SJSA1 (cell line): ENCODE measurements at regions not wholly inside any gene's neighbourhood (a gene's known extent, or its start where the extent isn't known, plus 50 kb on each side); places are given as distances from the start of the nearest gene placed in this dataset.
"Not testable (repeated sequence)": the region's sequence is repeated elsewhere in the genome, so short reads cannot be mapped to it uniquely, and the experiment has no call there.

Experiments
- DNase-seq, 2 experiments: peaks; one replicate each; pipeline ENCODE4 v3.0.0-alpha.2; 2015 to 2020; ENCODE audit warnings: low spot score in 2 of 2, low read depth in 1 of 2
- H3K27ac ChIP-seq: fragments of 250-450 bp; sonication (Bioruptor Pico); 2 replicates; pipeline ENCODE4 v1.5.1; 2020; ENCODE audit warnings: mild to moderate bottlenecking, moderate library complexity
- H3K27me3 ChIP-seq: fragments of 250-450 bp; sonication (Bioruptor Pico); replicated peaks from 2 replicates; pipeline ENCODE4 v1.5.1; 2020; ENCODE audit warnings: mild to moderate bottlenecking, moderate library complexity
- H3K36me3 ChIP-seq: fragments of 250-450 bp; sonication (Bioruptor Pico); 2 replicates; pipeline ENCODE4 v1.5.1; 2020; ENCODE audit warnings: mild to moderate bottlenecking
- H3K4me1 ChIP-seq: fragments of 250-450 bp; sonication (Bioruptor Pico); replicated peaks from 2 replicates; pipeline ENCODE4 v1.6.1; 2021; ENCODE audit warnings: mild to moderate bottlenecking
- H3K4me3 ChIP-seq: fragments of 250-450 bp; sonication (Bioruptor Pico); 2 replicates; pipeline ENCODE4 v1.5.1; 2020; ENCODE audit warnings: mild to moderate bottlenecking
- H3K9me3 ChIP-seq: fragments of 250-450 bp; sonication (Bioruptor Pico); replicated peaks from 2 replicates; pipeline ENCODE4 v1.5.1; 2020; ENCODE audit warnings: mild to moderate bottlenecking

DNA sequence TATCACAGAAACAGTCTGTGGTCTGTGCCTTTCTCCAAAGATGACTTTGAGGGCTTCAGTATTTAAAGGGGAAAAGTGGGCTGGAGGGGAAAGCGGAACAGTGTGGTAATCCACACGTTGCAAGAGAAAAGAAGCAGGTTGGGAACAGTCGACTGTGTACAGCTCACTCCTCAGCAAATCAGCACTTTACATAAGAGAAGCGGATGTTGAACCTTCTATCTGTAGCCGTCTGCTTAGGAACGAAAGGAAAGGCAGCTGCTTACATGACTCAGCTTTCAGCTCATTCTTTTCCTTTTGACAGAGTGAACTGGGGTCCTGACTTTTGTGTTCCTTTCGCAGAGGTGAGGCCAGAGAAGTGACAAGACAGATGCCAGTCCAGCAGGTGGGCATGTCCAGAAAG lies 4020.7 kb upstream of the TPTE start:
- H3K27ac ChIP-seq, DNase-seq, H3K27me3 ChIP-seq, H3K36me3 ChIP-seq, H3K4me1 ChIP-seq, H3K4me3 ChIP-seq, H3K9me3 ChIP-seq: not testable (repeated sequence)

DNA sequence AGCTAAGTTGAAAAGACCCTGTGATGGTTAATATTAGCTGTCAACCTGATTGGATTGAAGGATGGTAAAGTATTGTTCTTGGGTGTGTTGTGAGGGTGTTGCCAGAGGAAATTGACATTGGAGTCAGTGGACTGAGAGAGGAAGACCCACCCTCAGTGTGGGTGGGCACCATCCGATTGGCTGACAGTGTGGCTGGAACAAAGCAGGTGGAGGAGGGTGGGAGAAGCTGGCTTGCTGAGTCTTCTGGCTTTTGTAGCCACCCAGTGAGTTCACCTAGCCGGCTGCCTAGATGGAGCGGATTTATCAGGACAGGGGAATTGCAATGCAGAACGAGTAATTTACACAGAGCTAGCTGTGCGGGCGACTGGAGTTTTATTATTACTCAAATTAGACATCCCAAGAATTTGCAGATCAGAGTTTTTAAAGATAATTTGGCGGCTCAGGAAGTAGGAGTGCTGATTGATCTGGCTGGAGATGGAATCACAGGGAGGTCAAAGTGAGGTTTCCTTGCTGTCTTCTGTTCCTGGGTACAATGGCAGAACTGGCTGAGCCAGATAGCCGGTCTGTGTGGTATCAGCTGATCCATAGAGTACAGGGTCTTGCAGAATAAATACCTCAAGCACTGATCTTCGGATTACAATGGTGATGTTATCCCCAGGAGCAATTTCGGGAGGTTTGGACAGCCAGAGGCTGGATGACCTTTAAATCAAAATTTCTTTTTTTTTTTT lies 4015.1 kb upstream of the TPTE start:
- H3K36me3 ChIP-seq, H3K4me3 ChIP-seq, H3K27me3 ChIP-seq, H3K9me3 ChIP-seq, DNase-seq, H3K27ac ChIP-seq, H3K4me1 ChIP-seq: not testable (repeated sequence)

DNA sequence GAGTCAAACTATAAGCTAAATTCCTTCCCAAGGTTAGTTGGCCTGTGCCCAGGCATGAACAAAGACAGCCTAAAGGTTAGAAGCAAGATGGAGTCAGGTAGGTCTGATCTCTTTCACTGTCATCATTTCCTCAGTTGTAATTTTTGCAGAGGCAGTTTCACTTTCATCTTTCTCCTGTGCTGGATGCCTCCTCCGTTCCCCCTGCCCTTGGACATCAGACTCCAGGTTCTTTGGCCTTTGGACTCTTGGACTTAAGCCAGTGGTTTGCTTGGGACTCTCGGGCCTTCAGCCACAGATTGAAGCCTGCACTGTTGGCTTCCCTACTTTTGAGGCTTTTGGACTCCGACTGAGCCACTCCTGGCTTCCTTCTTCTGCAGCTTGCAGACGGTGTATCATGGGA lies 4013.8 kb upstream of the TPTE start:
- not testable (repeated sequence) for H3K27ac ChIP-seq, H3K27me3 ChIP-seq, H3K9me3 ChIP-seq, H3K36me3 ChIP-seq, H3K4me1 ChIP-seq, H3K4me3 ChIP-seq, DNase-seq

DNA sequence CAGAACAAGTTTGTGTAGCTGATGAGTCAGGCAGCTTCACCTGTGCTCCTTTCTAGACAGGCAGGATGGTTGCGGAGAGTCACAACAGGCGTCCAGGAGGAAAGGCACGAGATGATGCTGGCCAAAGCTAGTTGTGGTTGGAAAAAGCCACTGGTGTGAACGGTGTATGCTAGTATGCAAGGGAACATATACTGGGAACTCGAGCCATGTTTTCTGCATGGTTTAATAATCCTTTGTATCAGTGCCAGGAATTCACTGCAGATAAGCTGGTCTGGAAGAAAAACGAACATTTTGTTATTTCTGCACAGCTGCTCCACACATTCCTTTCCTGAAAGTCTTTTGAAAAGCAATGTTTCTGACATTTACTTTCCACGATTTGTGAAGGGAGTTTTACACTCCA lies 3999.6 kb upstream of the TPTE start:
- not testable (repeated sequence) for H3K4me1 ChIP-seq, H3K9me3 ChIP-seq, H3K4me3 ChIP-seq, DNase-seq, H3K36me3 ChIP-seq, H3K27ac ChIP-seq, H3K27me3 ChIP-seq

DNA sequence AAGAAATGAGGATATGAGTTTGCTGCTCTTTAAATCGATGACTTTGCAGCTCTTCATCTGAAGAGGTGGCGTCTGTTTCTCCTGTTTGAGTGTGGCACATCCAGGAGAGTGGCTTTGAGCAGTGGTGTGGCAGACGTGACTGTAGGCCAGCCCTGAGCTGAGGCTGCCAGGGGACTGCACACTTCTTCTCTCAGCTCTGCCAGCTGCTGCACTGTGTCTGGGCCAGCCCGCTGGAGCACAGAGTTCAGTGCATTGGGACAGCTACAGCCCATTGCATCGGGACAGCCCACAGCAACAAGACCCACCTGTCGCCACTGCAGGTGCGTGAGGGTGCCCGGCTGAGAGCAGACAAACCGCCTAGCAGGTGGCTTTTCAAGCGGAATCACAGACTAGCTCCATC lies 3995.2 kb upstream of the TPTE start:
- not testable (repeated sequence) for DNase-seq, H3K27me3 ChIP-seq, H3K4me1 ChIP-seq, H3K4me3 ChIP-seq, H3K9me3 ChIP-seq, H3K36me3 ChIP-seq, H3K27ac ChIP-seq

DNA sequence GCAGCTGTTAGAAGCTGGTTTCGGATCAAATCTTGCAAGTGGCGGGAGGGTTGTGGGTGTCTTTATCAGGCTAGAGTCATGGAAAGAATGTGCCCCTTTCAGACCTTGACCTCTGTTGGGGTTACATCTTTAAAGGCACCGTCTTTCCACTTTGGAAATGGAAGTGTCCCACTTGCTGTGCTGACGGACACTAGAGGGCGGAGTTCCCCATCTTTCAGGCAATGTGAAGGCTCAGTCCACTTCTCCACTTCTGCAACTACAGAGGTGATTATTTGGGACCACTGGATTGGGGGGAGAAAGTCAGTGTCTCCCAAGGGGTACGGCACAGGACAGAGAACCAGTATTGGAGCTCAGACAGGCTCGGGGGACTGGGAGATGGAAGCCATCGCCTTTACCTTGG lies 3990.7 kb upstream of the TPTE start:
- not testable (repeated sequence) for H3K27me3 ChIP-seq, H3K4me1 ChIP-seq, DNase-seq, H3K4me3 ChIP-seq, H3K9me3 ChIP-seq, H3K36me3 ChIP-seq, H3K27ac ChIP-seq

DNA sequence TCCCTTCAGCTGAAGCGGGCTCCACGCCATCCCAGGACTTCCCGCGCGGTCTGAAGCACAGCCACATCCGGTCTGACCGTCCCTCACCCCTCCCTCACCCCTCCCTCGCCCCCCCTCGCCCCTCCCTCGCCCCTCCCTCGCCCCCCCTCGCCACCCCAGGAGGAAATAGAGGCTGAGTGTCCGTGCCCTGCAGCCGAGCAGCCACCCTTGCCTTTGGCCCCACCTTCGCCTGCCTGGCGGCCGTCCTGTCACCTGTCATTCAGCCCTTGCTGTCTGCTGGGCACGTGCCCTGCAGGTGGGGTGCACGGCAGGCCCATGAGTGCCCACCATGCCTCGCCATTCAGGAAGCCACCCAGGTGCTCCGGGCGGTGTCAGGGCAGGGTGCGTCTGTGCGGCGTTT lies 3988.1 kb upstream of the TPTE start:
- H3K27me3 ChIP-seq, DNase-seq, H3K4me3 ChIP-seq, H3K27ac ChIP-seq, H3K36me3 ChIP-seq, H3K4me1 ChIP-seq, H3K9me3 ChIP-seq: not testable (repeated sequence)

DNA sequence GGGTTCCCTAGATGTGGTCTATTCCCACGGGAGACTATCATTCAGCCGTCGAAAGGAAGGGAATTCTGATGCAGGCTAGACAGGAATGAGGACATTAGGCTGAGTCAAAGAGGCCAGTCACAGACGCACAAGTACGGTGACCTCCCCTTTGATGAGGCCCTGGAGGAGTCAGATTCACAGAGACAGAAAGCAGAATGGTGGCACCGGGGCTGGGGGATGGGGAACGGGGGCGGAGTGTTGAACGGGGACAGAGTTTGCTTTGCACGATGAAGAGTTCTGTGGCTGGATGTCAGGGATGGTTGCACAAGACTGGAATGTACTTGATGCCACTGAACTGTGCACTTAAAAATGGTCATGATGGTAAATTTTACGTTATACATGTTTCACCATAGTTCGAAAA lies 3983.1 kb upstream of the TPTE start:
- not testable (repeated sequence) for H3K9me3 ChIP-seq, H3K4me3 ChIP-seq, DNase-seq, H3K36me3 ChIP-seq, H3K27me3 ChIP-seq, H3K27ac ChIP-seq, H3K4me1 ChIP-seq

DNA sequence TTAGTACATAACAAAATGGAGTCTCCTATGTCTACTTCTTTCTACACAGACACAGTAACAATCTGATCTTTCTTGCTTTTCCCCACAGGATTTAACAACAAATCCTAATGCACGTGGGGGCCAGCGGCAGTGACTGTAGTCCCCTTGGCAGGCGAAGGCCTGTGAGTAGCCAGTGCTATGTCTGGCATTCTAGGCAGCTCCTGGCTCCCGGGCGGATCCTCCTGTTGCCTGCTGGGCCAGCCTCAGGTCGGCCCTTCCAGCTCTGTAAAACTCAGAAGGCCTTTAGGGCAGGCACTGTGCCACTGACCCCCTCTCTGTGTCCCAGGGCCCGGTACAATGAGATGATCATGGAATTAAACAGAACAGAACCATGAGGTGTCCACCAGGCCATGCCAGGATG lies 3981.7 kb upstream of the TPTE start:
- not testable (repeated sequence) for H3K36me3 ChIP-seq, H3K9me3 ChIP-seq, H3K27ac ChIP-seq, H3K4me1 ChIP-seq, H3K27me3 ChIP-seq, DNase-seq, H3K4me3 ChIP-seq

DNA sequence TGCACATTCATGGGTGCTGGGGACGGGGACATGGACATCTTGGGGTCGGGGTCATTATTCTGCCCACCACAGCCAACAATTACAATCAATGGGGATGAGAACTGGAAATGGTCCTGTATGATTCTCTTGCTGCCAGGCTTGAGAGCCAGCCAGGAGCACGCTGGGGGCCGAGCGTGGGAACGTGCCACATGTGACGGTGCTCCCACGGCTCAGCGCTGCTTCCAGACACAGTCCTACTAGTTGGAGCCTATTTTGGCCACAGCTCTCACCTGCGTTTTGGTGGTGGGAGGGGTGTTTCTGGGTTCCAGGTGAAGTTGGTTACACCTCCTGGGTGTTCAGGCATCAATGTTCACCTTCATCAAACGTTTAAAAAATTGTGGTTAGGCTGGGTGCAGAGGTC lies 3980.3 kb upstream of the TPTE start:
- not testable (repeated sequence) for DNase-seq

DNA sequence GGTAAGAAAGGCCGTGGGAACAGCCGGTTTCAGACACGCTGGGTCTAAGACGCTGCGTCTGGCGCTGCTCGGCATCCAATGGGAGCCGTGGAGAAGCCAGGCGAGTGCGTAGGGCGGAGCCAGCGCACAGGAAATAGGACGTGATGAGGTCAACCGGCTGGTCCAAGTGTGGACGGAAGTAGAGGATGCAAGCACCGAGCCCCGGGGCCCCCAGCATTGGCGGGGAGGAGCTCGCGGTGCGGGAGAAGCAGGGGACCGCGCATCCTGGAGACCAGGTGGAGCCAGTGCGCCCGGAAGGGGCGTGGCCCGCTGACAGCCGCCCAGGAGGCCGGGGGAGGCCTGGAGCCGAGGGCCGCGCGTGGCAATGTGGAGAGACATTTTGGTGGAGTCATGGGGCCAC lies 3976.1 kb upstream of the TPTE start:
- H3K27ac ChIP-seq, H3K4me3 ChIP-seq, DNase-seq, H3K9me3 ChIP-seq, H3K27me3 ChIP-seq, H3K4me1 ChIP-seq, H3K36me3 ChIP-seq: not testable (repeated sequence)

More for the DNA sequence above, 3980.3 kb upstream of the TPTE start:
- not testable (repeated sequence) for H3K27me3 ChIP-seq, H3K36me3 ChIP-seq, H3K9me3 ChIP-seq, H3K4me3 ChIP-seq, H3K27ac ChIP-seq, H3K4me1 ChIP-seq

DNA sequence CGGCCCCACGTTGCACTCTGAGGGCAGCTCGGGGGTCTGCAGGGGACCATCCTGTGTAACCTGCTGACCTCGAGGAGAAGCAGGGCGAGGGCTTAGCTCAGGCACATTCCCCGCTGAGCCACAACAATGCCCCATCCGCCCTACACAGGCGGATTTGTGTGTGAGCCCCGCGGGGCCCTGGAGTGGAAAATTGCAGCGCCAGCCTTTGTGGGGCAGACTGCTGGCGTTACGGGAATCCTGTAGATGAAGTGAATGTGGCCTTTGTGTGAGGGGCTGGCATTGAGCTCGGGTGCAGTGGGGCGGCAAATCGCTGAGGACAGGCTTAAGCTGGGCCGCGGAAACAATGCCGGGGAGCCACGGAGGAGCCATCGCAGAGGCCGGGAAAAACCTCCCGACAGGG lies 3970.3 kb upstream of the TPTE start:
- not testable (repeated sequence) for H3K9me3 ChIP-seq, H3K36me3 ChIP-seq, H3K4me1 ChIP-seq, H3K4me3 ChIP-seq, DNase-seq, H3K27ac ChIP-seq, H3K27me3 ChIP-seq

DNA sequence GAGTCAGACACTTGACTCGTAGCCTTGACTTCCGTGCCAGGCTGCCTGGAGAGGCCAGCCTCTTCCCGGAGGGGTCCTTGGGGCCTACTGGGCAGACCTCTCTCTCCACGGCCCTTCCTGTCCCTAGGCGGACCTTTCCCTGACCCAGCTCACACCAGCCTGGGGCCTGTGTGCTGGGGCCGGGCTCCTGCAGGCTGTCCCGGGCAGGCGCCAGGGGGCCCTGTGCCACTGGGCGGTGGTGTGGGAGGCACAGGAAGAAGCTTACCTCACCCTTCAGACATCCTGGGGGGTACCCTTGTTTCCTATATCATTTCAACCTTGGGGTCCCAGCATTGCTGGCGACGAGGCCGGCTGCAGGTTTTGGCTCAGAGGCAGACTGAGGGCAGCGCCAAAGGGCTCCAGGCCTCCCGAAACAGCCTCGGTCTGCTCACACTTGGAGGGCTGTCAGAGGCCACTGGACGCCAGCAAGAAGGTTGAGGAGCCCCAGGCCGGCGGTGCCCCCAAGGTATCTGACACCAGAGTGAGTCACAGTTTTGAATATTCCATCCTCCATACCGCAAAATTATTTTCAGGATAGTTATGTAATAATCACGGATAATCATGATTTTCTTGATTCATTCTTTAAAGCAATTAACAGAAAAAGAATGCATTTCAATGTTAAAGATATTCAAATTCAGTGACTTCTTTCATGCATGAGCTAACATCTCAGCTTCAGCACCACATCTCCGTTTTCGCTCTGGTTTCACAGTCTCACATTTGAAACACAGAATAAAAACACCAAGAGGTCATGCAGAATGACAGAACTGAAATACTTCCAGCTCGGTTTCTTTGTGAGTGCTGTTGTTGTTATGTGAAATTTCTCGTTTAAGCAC lies 3967.6 kb upstream of the TPTE start:
- DNase-seq, H3K4me1 ChIP-seq, H3K9me3 ChIP-seq, H3K27ac ChIP-seq, H3K27me3 ChIP-seq, H3K36me3 ChIP-seq, H3K4me3 ChIP-seq: not testable (repeated sequence)

DNA sequence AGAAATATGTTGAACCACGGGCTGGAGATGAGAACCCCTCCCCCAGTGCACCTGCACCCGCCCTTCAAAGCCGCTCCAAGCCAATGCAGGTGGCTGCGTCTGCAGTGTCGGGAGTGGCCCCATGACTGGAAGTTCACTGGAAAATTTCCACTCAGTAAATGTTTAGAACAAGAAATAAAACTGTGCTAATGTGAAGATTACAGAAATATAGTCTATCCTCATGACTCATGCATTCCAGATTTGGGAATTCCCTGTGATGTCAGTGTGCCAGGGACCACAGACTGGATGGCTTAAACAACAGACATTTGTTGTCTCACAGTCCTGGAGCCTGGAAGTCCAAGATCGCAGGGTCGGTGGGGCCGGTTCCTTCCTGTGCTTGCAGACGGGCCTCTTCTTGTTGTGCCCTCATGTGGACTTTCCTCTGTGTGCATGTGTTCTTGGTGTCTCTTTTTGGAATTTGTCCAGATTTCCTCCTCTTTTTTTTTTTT lies 3967.0 kb upstream of the TPTE start:
- not testable (repeated sequence) for H3K36me3 ChIP-seq, H3K9me3 ChIP-seq, H3K4me1 ChIP-seq, H3K27me3 ChIP-seq, H3K27ac ChIP-seq, DNase-seq, H3K4me3 ChIP-seq
